PC-9 (cell line): ENCODE measurements at regions not wholly inside any gene's neighbourhood (a gene's known extent, or its start where the extent isn't known, plus 50 kb on each side); places are given as distances from the start of the nearest gene placed in this dataset.
A peak's percentile ranks its signal among the peaks of the same experiment; 100 is the strongest.
"Not testable (repeated sequence)": the region's sequence is repeated elsewhere in the genome, so short reads cannot be mapped to it uniquely, and the experiment has no call there.

Source experiments
- BruUV-seq: library from RNA; stranded (reverse); fragments of 400-500 nt; replicated peaks from 2 replicates; lab custom pipeline; 2021; lab: Mats Ljungman, UMichigan
- CTCF ChIA-PET: fragments of 300-600 bp; sonication (Branson Sonifier 250); formaldehyde crosslinking; loops from one replicate; lab custom pipeline; 2022; ENCODE audit warnings: antibody characterized with exemption; lab: Charles Lee
- POLR2A ChIA-PET: fragments of 300-600 bp; sonication (Branson Sonifier 250); formaldehyde crosslinking; loops from one replicate; lab custom pipeline; 2022; ENCODE audit warnings: antibody characterized with exemption; ENCODE audit not compliant: unreplicated experiment; lab: Charles Lee
- DNase-seq, 2 experiments: peaks; one replicate each; pipeline versions ENCODE4 v3.0.0 to v3.0.0-alpha.2; 2015 to 2022; ENCODE audit warnings: mixed read lengths in 1 of 2
- H2AFZ ChIP-seq: fragments of 200-600 bp; sonication (generic); 2 replicates; pipeline ENCODE4 v1.8.1; 2017; ENCODE audit warnings: antibody characterized with exemption
- H3F3A ChIP-seq: fragments of 200-600 bp; sonication (generic); 2 replicates; pipeline ENCODE4 v1.8.1; 2017; ENCODE audit warnings: antibody characterized with exemption, mild to moderate bottlenecking, low read depth; ENCODE audit not compliant: insufficient read depth
- H3K27ac ChIP-seq: fragments of 200-600 bp; sonication (generic); 2 replicates; pipeline ENCODE4 v1.6.1; 2016; ENCODE audit warnings: mixed run types
- H3K27me3 ChIP-seq: fragments of 200-600 bp; sonication (generic); 2 replicates; pipeline ENCODE4 v1.6.1; 2016; ENCODE audit warnings: low read depth, mixed run types; ENCODE audit not compliant: insufficient read depth
- H3K36me3 ChIP-seq: fragments of 200-600 bp; sonication (generic); 2 replicates; pipeline ENCODE4 v1.6.1; 2016; ENCODE audit warnings: low read depth, mixed run types
- H3K4me1 ChIP-seq: fragments of 200-600 bp; sonication (generic); replicated peaks from 2 replicates; pipeline ENCODE4 v1.6.1; 2016; ENCODE audit warnings: mixed run types; ENCODE audit not compliant: insufficient read depth
- H3K4me2 ChIP-seq: fragments of 200-600 bp; sonication (generic); 2 replicates; pipeline ENCODE4 v1.6.1; 2017; ENCODE audit warnings: mixed run types
- H3K4me3 ChIP-seq: fragments of 200-600 bp; sonication (generic); 2 replicates; pipeline ENCODE4 v1.6.1; 2016; ENCODE audit warnings: mixed run types
- H3K79me2 ChIP-seq: fragments of 200-600 bp; sonication (generic); 2 replicates; pipeline ENCODE4 v1.6.1; 2017; ENCODE audit warnings: low read depth, mixed run types
- H3K9me2 ChIP-seq: fragments of 200-600 bp; sonication (generic); 2 replicates; pipeline ENCODE4 v1.8.1; 2017; ENCODE audit warnings: mild to moderate bottlenecking; ENCODE audit not compliant: insufficient read depth
- H3K9me3 ChIP-seq: fragments of 200-600 bp; sonication (generic); 2 replicates; pipeline ENCODE4 v1.8.1; 2016; ENCODE audit warnings: low read depth; ENCODE audit not compliant: insufficient read depth
- H4K20me1 ChIP-seq: fragments of 200-600 bp; sonication (generic); 2 replicates; pipeline ENCODE4 v1.8.1; 2017; ENCODE audit not compliant: insufficient read depth
- EZH2 ChIP-seq: fragments of 200-600 bp; sonication (generic); IDR thresholded peaks from 2 replicates; pipeline ENCODE4 v1.8.0; 2017; ENCODE audit warnings: antibody characterized with exemption, low read depth
- intact Hi-C: fragments of 100-400 bp; cut with micrococcal nuclease; formaldehyde crosslinking; loops from one replicate; pipeline ENCODE4 v1.10.0; 2022; ENCODE audit not compliant: unreplicated experiment
- TF ChIP-seq, protein P1 (sequence below): fragments of 200-600 bp; sonication (generic); conservative IDR thresholded peaks from 2 replicates; pipeline ENCODE4 v1.6.1; 2017; ENCODE audit warnings: mixed run types, antibody characterized with exemption, mild to moderate bottlenecking, moderate library complexity

DNA sequence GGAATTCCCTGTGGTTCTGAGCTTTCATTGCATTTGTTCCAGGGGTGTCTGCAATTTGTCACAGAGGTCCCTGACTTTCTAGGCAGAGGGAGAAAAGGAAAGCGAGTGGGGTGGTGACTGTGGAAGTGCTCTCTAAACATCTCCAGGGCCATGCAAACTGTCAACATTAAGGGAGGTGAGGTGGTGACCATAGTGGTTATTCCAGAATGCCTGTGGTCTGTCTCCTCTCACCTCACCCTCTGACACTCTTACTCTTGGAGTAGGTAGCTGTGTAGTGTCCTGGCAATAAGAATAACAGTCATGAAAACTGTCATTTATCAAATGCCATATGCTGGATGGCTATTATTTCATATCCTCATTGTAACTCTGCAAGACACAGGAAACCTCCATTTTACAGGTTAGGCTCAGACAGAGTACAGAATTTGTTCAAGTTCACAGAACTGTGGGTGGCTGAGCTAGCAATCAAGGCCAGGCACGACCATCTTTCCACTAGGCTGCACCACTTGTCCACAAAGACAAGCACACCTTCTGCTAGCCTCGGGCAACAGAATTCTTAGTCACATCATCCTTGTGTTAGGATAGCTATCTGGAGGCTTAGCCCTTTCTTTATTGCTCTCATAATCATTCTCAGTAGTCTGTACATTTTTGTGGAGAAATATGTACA is 179.4 kb downstream of the CD47 start:
- no peak overlapping the region for H3K4me2 ChIP-seq
- no peak overlapping the region for H3K27ac ChIP-seq
- H3F3A ChIP-seq = no peaks in the 10 kb centered on the region
- TF ChIP-seq, protein P1, sequence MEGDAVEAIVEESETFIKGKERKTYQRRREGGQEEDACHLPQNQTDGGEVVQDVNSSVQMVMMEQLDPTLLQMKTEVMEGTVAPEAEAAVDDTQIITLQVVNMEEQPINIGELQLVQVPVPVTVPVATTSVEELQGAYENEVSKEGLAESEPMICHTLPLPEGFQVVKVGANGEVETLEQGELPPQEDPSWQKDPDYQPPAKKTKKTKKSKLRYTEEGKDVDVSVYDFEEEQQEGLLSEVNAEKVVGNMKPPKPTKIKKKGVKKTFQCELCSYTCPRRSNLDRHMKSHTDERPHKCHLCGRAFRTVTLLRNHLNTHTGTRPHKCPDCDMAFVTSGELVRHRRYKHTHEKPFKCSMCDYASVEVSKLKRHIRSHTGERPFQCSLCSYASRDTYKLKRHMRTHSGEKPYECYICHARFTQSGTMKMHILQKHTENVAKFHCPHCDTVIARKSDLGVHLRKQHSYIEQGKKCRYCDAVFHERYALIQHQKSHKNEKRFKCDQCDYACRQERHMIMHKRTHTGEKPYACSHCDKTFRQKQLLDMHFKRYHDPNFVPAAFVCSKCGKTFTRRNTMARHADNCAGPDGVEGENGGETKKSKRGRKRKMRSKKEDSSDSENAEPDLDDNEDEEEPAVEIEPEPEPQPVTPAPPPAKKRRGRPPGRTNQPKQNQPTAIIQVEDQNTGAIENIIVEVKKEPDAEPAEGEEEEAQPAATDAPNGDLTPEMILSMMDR = peak; percentile 33; the same call in 1 of the 2 replicates
- TF ChIP-seq EZH2 = no peak
- H4K20me1 ChIP-seq = no peaks in the 10 kb centered on the region
- H3K79me2 ChIP-seq = no peaks in the 10 kb centered on the region
- peaks cover 11% of the 10 kb centered on the region for H3K4me1 ChIP-seq
- H3K4me3 ChIP-seq = no peak overlapping the region
- no peaks in the 10 kb centered on the region for H3K9me2 ChIP-seq
- intact Hi-C loops = no loop called here
- peak; percentile 8 to 44 for DNase-seq
- no peak overlapping the region for H2AFZ ChIP-seq
- no peaks in the 10 kb centered on the region for H3K36me3 ChIP-seq
- POLR2A ChIA-PET = interaction anchor here (0.7 kb wide), 1 partner anchor 357 kb away, joined by 4 read pairs; no protein-coding TSS in a partner anchor
- CTCF ChIA-PET = interaction anchor here (0.6 to 1.3 kb wide), 2 partner anchors 55 to 639 kb away, joined by 3 read pairs; no protein-coding TSS in a partner anchor
- no peaks in the 10 kb centered on the region for H3K9me3 ChIP-seq
- BruUV-seq = no TSS peak
- H3K27me3 ChIP-seq = no peaks in the 10 kb centered on the region

DNA sequence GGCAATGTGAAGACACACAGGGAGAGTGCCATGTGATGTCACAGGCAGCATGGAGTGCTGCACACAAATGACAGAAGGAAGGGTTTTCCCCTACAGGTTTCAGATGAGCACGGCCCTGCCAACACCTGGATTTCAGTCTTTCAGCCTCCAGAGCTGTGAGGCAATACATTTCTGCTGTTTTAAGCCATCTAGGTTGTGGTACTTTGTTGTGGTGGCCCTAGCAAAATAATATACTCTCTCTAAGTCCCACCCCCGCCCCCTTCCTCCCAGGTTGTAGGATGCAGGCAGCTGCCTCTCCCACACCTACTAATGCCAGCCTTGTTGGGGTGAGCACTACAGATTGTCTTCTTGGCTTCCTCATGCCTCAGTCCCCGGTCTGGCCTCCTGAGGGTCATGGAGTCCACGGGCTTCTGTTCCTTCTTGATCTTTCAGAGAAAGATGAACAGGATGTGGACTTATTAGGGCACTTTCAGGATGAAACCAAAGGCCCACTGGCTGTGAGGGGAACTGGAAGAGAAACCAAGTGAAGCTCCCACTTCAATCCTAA is 180.0 kb downstream of the CD47 start:
- intact Hi-C loops = no loop called here
- Histone ChIP-seq H3K27ac (no peak overlapping the region), H3K9me3 (no peaks in the 10 kb centered on the region), H3K27me3 (no peaks in the 10 kb centered on the region), H3K4me1 (peaks cover 11% of the 10 kb centered on the region), H3K36me3 (no peaks in the 10 kb centered on the region), H2AFZ (no peak overlapping the region), H3K4me2 (no peak overlapping the region), H3K9me2 (no peaks in the 10 kb centered on the region), H3K4me3 (no peak overlapping the region), H3K79me2 (no peaks in the 10 kb centered on the region), H3F3A (no peaks in the 10 kb centered on the region), H4K20me1 (no peaks in the 10 kb centered on the region)
- no TSS peak for BruUV-seq
- TF ChIP-seq EZH2 = no peak
- TF ChIP-seq, protein P1 = no peak
- ChIA-PET POLR2A (no interaction called here), CTCF (interaction anchor here (1.3 kb wide), 1 partner anchor 55 kb away, joined by 3 read pairs; no protein-coding TSS in a partner anchor)
- DNase-seq = no peak

DNA sequence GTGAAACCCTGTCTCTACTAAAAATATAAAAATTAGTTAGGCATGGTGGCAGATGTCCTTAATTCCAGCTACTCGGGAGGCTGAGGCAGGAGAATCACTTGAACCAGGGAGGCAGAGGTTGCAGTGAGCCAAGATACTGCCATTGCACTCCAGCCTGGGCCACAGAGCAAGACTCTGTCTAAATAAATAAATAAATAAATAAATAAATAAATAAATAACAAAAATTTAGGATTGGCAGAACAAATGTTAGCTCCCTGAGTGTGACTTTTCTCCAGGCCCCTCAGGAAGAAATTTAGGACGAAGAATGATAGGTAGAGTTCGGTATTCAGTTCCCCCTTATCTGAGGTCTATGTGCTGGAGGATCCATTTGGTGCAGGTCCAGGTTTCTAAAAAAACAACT is 181.2 kb downstream of the CD47 start:
- H3K27me3 ChIP-seq, DNase-seq, H2AFZ ChIP-seq, H3K9me3 ChIP-seq, H3F3A ChIP-seq, H3K79me2 ChIP-seq, H3K4me3 ChIP-seq, H4K20me1 ChIP-seq, POLR2A ChIA-PET, H3K4me2 ChIP-seq, H3K9me2 ChIP-seq, H3K36me3 ChIP-seq, intact Hi-C loops, BruUV-seq, CTCF ChIA-PET, H3K27ac ChIP-seq: not testable (repeated sequence)
- H3K4me1 ChIP-seq = peaks cover 11% of the 10 kb centered on the region
